Loucy (cell line): ENCODE measurements at regions not wholly inside any gene's neighbourhood (a gene's known extent, or its start where the extent isn't known, plus 50 kb on each side); places are given as distances from the start of the nearest gene placed in this dataset.

ENCODE experiments used
- H2AFZ ChIP-seq: fragments of 200-600 bp; sonication (generic); 2 replicates; pipeline ENCODE4 v1.6.0; 2016; ENCODE audit warnings: antibody characterized with exemption, mild to moderate bottlenecking, low read length, moderate library complexity
- H3F3A ChIP-seq: fragments of 200-600 bp; 2 replicates; pipeline ENCODE4 v1.6.0; 2016; ENCODE audit warnings: antibody characterized with exemption, low read depth, mild to moderate bottlenecking
- H3K27me3 ChIP-seq: fragments of 200-600 bp; sonication (generic); 2 replicates; pipeline ENCODE4 v1.6.1; 2014; ENCODE audit warnings: low read length, mild to moderate bottlenecking; ENCODE audit not compliant: insufficient read depth, poor library complexity, severe bottlenecking
- H3K36me3 ChIP-seq: fragments of 200-600 bp; sonication (generic); 2 replicates; pipeline ENCODE4 v1.6.1; 2016; ENCODE audit warnings: low read length; ENCODE audit not compliant: insufficient read depth
- H3K4me1 ChIP-seq: fragments of 200-600 bp; sonication (generic); 2 replicates; pipeline ENCODE4 v1.5.1; 2014; ENCODE audit warnings: low read length, mild to moderate bottlenecking; ENCODE audit not compliant: insufficient read depth, poor library complexity, severe bottlenecking
- H3K4me2 ChIP-seq: fragments of 200-600 bp; sonication (generic); 2 replicates; pipeline ENCODE4 v1.6.0; 2014; ENCODE audit warnings: antibody characterized with exemption, low read length, low read depth, mild to moderate bottlenecking; ENCODE audit not compliant: poor library complexity, severe bottlenecking
- H3K4me3 ChIP-seq: fragments of 200-600 bp; sonication (generic); 2 replicates; pipeline ENCODE4 v1.5.1; 2014; ENCODE audit warnings: low read length, mild to moderate bottlenecking, mixed read lengths; ENCODE audit not compliant: poor library complexity, severe bottlenecking
- H3K79me2 ChIP-seq: fragments of 200-600 bp; sonication (generic); 2 replicates; pipeline ENCODE4 v1.6.1; 2014; ENCODE audit warnings: low read length; ENCODE audit not compliant: insufficient read depth
- H3K9ac ChIP-seq: fragments of 200-600 bp; sonication (generic); 2 replicates; pipeline ENCODE4 v1.6.0; 2014; ENCODE audit warnings: mild to moderate bottlenecking, low read depth, low read length, moderate library complexity; ENCODE audit not compliant: poor library complexity, severe bottlenecking
- H3K9me2 ChIP-seq: fragments of 200-600 bp; sonication (generic); replicated peaks from 2 replicates; pipeline ENCODE4 v1.6.1; 2016; ENCODE audit warnings: low read depth, low read length, mixed read lengths
- H3K9me3 ChIP-seq: fragments of 200-600 bp; sonication (generic); 2 replicates; pipeline ENCODE4 v1.6.1; 2014; ENCODE audit warnings: mild to moderate bottlenecking, antibody characterized with exemption, low read length, low read depth; ENCODE audit not compliant: insufficient read depth
- H4K20me1 ChIP-seq: fragments of 200-600 bp; sonication (generic); 2 replicates; pipeline ENCODE4 v1.6.0; 2014; ENCODE audit warnings: antibody characterized with exemption, low read length, mild to moderate bottlenecking; ENCODE audit not compliant: insufficient read depth, poor library complexity, severe bottlenecking
- CTCF ChIP-seq: fragments of 200-600 bp; sonication (generic); conservative IDR thresholded peaks from 2 replicates; pipeline ENCODE4 v1.5.1; 2014; ENCODE audit warnings: mild to moderate bottlenecking, antibody characterized with exemption, low read length
- EZH2phosphoT487 ChIP-seq: fragments of 200-600 bp; IDR thresholded peaks from 2 replicates; pipeline ENCODE4 v1.6.1; 2018; ENCODE audit warnings: antibody characterized with exemption, mild to moderate bottlenecking, moderate library complexity, borderline replicate concordance

GRCh38 chr11:121899520-121899919, 216.5 kb downstream of the BLID start:
- TF ChIP-seq CTCF = no peak
- TF ChIP-seq EZH2phosphoT487 = no peak

GRCh38 chr11:121898903-121899302, 217.1 kb downstream of the BLID start:
- no peak overlapping the region for H3K9ac ChIP-seq
- H3K9me3 ChIP-seq = no peaks in the 10 kb centered on the region
- H3F3A ChIP-seq = no peaks in the 10 kb centered on the region
- no peaks in the 10 kb centered on the region for H3K27me3 ChIP-seq
- H2AFZ ChIP-seq = no peak overlapping the region
- H3K36me3 ChIP-seq = no peaks in the 10 kb centered on the region
- H3K4me2 ChIP-seq = no peak overlapping the region
- no peaks in the 10 kb centered on the region for H4K20me1 ChIP-seq
- H3K4me3 ChIP-seq = no peak overlapping the region
- H3K79me2 ChIP-seq = no peaks in the 10 kb centered on the region
- no peak for TF ChIP-seq EZH2phosphoT487
- TF ChIP-seq CTCF = no peak
- H3K4me1 ChIP-seq = no peaks in the 10 kb centered on the region
- H3K9me2 ChIP-seq = no peaks in the 10 kb centered on the region

More at GRCh38 chr11:121899520-121899919, 216.5 kb downstream of the BLID start:
- H2AFZ ChIP-seq = no peak overlapping the region
- H3K9me2 ChIP-seq = no peaks in the 10 kb centered on the region
- no peaks in the 10 kb centered on the region for H4K20me1 ChIP-seq
- H3K9ac ChIP-seq = no peak overlapping the region
- H3K27me3 ChIP-seq = no peaks in the 10 kb centered on the region
- no peak overlapping the region for H3K4me3 ChIP-seq
- H3F3A ChIP-seq = no peaks in the 10 kb centered on the region
- no peaks in the 10 kb centered on the region for H3K36me3 ChIP-seq
- H3K4me1 ChIP-seq = no peaks in the 10 kb centered on the region
- no peaks in the 10 kb centered on the region for H3K9me3 ChIP-seq
- H3K4me2 ChIP-seq = no peak overlapping the region
- no peaks in the 10 kb centered on the region for H3K79me2 ChIP-seq

- no peak overlapping the region for H3K4me2 ChIP-seq
- H3K27me3 ChIP-seq = no peaks in the 10 kb centered on the region
- no peak for TF ChIP-seq CTCF
- no peak for TF ChIP-seq EZH2phosphoT487
- no peaks in the 10 kb centered on the region for H3K4me1 ChIP-seq
- H3K9ac ChIP-seq = no peak overlapping the region
- H3K9me2 ChIP-seq = no peaks in the 10 kb centered on the region
- H2AFZ ChIP-seq = no peak overlapping the region
- H4K20me1 ChIP-seq = no peaks in the 10 kb centered on the region
- no peak overlapping the region for H3K4me3 ChIP-seq
- H3K9me3 ChIP-seq = no peaks in the 10 kb centered on the region
- no peaks in the 10 kb centered on the region for H3K79me2 ChIP-seq
- no peaks in the 10 kb centered on the region for H3K36me3 ChIP-seq
- no peaks in the 10 kb centered on the region for H3F3A ChIP-seq
Measured at GRCh38 chr11:121895919-121896318, 220.1 kb downstream of the BLID start.
